K562 (cell line): ENCODE measurements at regions not wholly inside any gene's neighbourhood (a gene's known extent, or its start where the extent isn't known, plus 50 kb on each side); places are given as distances from the start of the nearest gene placed in this dataset.

Experiments
- AFF4 ChIP-seq: sonication (generic); formaldehyde crosslinking; IDR thresholded peaks from 2 replicates; pipeline ENCODE4 v1.8.0; 2023; ENCODE audit warnings: mild to moderate bottlenecking, missing genetic modification reagents
- ARID1B ChIP-seq: fragments of 450-650 bp; IDR thresholded peaks from 2 replicates; pipeline ENCODE4 v1.6.1; 2016; ENCODE audit warnings: antibody characterized with exemption, mild to moderate bottlenecking, inconsistent platforms
- ATF1 ChIP-seq, 2 experiments: fragments of 450-650 bp in 1 of 2; IDR thresholded peaks; 2 replicates each; pipeline ENCODE4 v1.6.1; 2016; ENCODE audit warnings: missing compliant biosample characterization in 1 of 2, missing genetic modification characterization in 1 of 2
- BACH1 ChIP-seq: fragments of 200-800 bp; sonication (Bioruptor generic); IDR thresholded peaks from 2 replicates; pipeline ENCODE4 v1.6.1; 2016; ENCODE audit warnings: missing genetic modification characterization, missing compliant biosample characterization
- CBFA2T3 ChIP-seq: fragments of 450-650 bp; IDR thresholded peaks from 2 replicates; pipeline ENCODE4 v1.6.1; 2017
- E2F3 ChIP-seq: fragments of 250-450 bp; sonication (Bioruptor Pico); IDR thresholded peaks from 2 replicates; pipeline ENCODE4 v1.4.0; 2020; ENCODE audit warnings: mild to moderate bottlenecking
- EZH2 ChIP-seq: IDR thresholded peaks from 2 replicates; pipeline ENCODE4 v1.6.1; 2012; ENCODE audit warnings: low read depth, mild to moderate bottlenecking, inconsistent platforms, low read length, borderline replicate concordance
- FOXK1 ChIP-seq: sonication (generic); formaldehyde crosslinking; IDR thresholded peaks from 2 replicates; pipeline ENCODE4 v1.8.0; 2022; ENCODE audit warnings: missing genetic modification reagents, mild to moderate bottlenecking, borderline replicate concordance
- IRF9 ChIP-seq: fragments of 450-650 bp; IDR thresholded peaks from 2 replicates; pipeline ENCODE4 v1.6.1; 2016; ENCODE audit warnings: missing biosample characterization, missing genetic modification characterization
- MTA1 ChIP-seq: fragments of 450-650 bp; IDR thresholded peaks from 2 replicates; pipeline ENCODE4 v1.6.1; 2017; ENCODE audit warnings: borderline replicate concordance
- MTA2 ChIP-seq: fragments of 450-650 bp; IDR thresholded peaks from 2 replicates; pipeline ENCODE4 v1.6.1; 2016; ENCODE audit warnings: low read depth
- NFE2 ChIP-seq: IDR thresholded peaks from 2 replicates; pipeline ENCODE4 v1.6.1; 2014; ENCODE audit warnings: antibody characterized with exemption, low read depth
- PYGO2 ChIP-seq: fragments of 450-650 bp; IDR thresholded peaks from 2 replicates; pipeline ENCODE4 v1.6.1; 2016; ENCODE audit warnings: mild to moderate bottlenecking, missing genetic modification characterization, moderate library complexity, missing compliant biosample characterization
- RFX1 ChIP-seq: fragments of 450-650 bp; IDR thresholded peaks from 2 replicates; pipeline ENCODE4 v1.6.1; 2016; ENCODE audit warnings: mild to moderate bottlenecking, moderate library complexity
- RNF219 ChIP-seq: fragments of 250-450 bp; sonication (Bioruptor Pico); IDR thresholded peaks from 2 replicates; pipeline ENCODE4 v1.5.0; 2022; ENCODE audit warnings: mild to moderate bottlenecking
- TCF3 ChIP-seq: sonication (generic); formaldehyde crosslinking; IDR thresholded peaks from 2 replicates; pipeline ENCODE4 v1.4.0; 2020; ENCODE audit warnings: mild to moderate bottlenecking, missing genetic modification reagents
- TCFL5 ChIP-seq: fragments of 250-450 bp; sonication (Bioruptor Pico); conservative IDR thresholded peaks from 2 replicates; pipeline ENCODE4 v1.6.1; 2021; ENCODE audit warnings: mild to moderate bottlenecking, moderate library complexity, matching md5 sums
- TFAM ChIP-seq: fragments of 250-450 bp; sonication (Bioruptor Pico); conservative IDR thresholded peaks from 2 replicates; pipeline ENCODE4 v1.5.0; 2021; ENCODE audit warnings: mild to moderate bottlenecking, moderate library complexity
- ZNF644 ChIP-seq: fragments of 200-800 bp; sonication (Bioruptor generic); IDR thresholded peaks from 2 replicates; pipeline ENCODE4 v1.6.1; 2016; ENCODE audit warnings: low read depth, missing genetic modification characterization, missing compliant biosample characterization
- TF ChIP-seq, protein P1 (sequence below): fragments of 200-800 bp; sonication (Bioruptor generic); IDR thresholded peaks from 2 replicates; pipeline ENCODE4 v1.6.1; 2017; ENCODE audit warnings: missing genetic modification characterization, missing compliant biosample characterization

DNA sequence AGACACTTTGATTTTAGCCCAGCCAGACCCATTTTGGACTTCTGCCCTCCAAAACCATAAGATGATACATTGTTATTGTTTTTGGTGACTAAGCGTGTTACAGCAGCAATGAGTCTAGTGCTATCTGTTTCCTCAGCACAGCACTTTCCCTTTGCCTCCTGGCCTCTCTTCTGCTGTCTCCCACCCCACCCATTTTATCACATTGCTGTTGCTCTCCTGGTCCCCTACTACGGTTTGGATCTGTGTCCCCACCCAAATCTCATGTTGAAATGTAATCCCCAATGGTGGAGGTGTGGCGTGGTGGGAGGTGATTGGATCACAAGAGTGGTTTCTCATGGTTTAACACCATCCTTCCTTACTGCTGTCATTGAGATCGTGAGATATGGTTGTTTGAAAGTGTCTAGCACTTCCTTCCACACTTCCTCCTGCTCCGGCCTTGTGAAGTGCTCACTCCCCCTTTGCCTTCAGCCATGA lies 59.8 kb upstream of the CD82 start (continued):
- TF ChIP-seq ZNF644 (tag) (no peak), EZH2 (no peak), PYGO2 (no peak), CBFA2T3 (peak; percentile 50), E2F3 (CRISPR knock-in tag) (no peak), TCF3 (no peak), AFF4 (CRISPR knock-in tag) (no peak), FOXK1 (CRISPR knock-in tag) (no peak), ARID1B (peak; percentile 56), IRF9 (no peak), BACH1 (tag) (0 out of 2 replicates have a peak, but pooled peaks have one; percentile 27), MTA1 (no peak), NFE2 (peak; percentile 52), TCFL5 (no peak), MTA2 (no peak), RFX1 (no peak), TFAM (CRISPR knock-in tag) (no peak), RNF219 (CRISPR knock-in tag) (no peak), ATF1 (CRISPR knock-in tag; IDR thresholded peaks at IDR 0.05) (no peak), ATF1 (tag; IDR thresholded peaks at IDR 0.05) (0 out of 2 replicates have a peak, but pooled peaks have one; percentile 10)
- TF ChIP-seq, protein P1, sequence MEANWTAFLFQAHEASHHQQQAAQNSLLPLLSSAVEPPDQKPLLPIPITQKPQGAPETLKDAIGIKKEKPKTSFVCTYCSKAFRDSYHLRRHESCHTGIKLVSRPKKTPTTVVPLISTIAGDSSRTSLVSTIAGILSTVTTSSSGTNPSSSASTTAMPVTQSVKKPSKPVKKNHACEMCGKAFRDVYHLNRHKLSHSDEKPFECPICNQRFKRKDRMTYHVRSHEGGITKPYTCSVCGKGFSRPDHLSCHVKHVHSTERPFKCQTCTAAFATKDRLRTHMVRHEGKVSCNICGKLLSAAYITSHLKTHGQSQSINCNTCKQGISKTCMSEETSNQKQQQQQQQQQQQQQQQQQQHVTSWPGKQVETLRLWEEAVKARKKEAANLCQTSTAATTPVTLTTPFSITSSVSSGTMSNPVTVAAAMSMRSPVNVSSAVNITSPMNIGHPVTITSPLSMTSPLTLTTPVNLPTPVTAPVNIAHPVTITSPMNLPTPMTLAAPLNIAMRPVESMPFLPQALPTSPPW (CRISPR knock-in tag) = no peak
